ENCODE measurements at regions not wholly inside any gene's neighbourhood (a gene's known extent, or its start where the extent isn't known, plus 50 kb on each side); places are given as distances from the start of the nearest gene placed in this dataset.

GRCh38 chr7:52826515-52827265 is 208.7 kb upstream of the POM121L12 start:
- no peaks in the 10 kb centered on the region for H3K4me1 ChIP-seq
- H3K27ac ChIP-seq = no peak overlapping the region
- TF ChIP-seq, protein P1, sequence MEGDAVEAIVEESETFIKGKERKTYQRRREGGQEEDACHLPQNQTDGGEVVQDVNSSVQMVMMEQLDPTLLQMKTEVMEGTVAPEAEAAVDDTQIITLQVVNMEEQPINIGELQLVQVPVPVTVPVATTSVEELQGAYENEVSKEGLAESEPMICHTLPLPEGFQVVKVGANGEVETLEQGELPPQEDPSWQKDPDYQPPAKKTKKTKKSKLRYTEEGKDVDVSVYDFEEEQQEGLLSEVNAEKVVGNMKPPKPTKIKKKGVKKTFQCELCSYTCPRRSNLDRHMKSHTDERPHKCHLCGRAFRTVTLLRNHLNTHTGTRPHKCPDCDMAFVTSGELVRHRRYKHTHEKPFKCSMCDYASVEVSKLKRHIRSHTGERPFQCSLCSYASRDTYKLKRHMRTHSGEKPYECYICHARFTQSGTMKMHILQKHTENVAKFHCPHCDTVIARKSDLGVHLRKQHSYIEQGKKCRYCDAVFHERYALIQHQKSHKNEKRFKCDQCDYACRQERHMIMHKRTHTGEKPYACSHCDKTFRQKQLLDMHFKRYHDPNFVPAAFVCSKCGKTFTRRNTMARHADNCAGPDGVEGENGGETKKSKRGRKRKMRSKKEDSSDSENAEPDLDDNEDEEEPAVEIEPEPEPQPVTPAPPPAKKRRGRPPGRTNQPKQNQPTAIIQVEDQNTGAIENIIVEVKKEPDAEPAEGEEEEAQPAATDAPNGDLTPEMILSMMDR (IDR thresholded peaks at IDR 0.05) = no peak
- TF ChIP-seq EP300 (IDR thresholded peaks at IDR 0.05) = no peak
- H3K36me3 ChIP-seq = no peaks in the 10 kb centered on the region
- H3K27me3 ChIP-seq = no peaks in the 10 kb centered on the region
- DNase-seq = no peak
- peaks cover 0 to 16% (median 13%) of the 10 kb centered on the region in 4 donors for H3K9me3 ChIP-seq
- intact Hi-C loops (cut with DNase I; ENCODE audit: low total_unique reads) = no loop called here
- WGBS, 5 donors = 74 to 79% (median 76%) methylated on average over 6 of the region's 6 CpGs
- H3K4me3 ChIP-seq = no peak overlapping the region

GRCh38 chr7:52825611-52826010 is 209.8 kb upstream of the POM121L12 start:
- intact Hi-C loops (cut with DNase I; ENCODE audit: low total_unique reads) = no loop called here
- Histone ChIP-seq H3K4me3 (no peak overlapping the region), H3K9me3 (peaks cover 0 to 26% (median 21%) of the 10 kb centered on the region in 4 donors), H3K36me3 (no peaks in the 10 kb centered on the region), H3K27me3 (no peaks in the 10 kb centered on the region), H3K4me1 (no peaks in the 10 kb centered on the region), H3K27ac (no peak overlapping the region)
- no peak for DNase-seq
- WGBS, 5 donors = 18 to 36% (median 30%) methylated on average over 3 of the region's 3 CpGs
- TF ChIP-seq EP300 (IDR thresholded peaks at IDR 0.05) (no peak), POLR2AphosphoS5 (IDR thresholded peaks at IDR 0.05) (no peak), POLR2A (IDR thresholded peaks at IDR 0.05) (no peak)
- TF ChIP-seq, protein P1 (IDR thresholded peaks at IDR 0.05) = no peak

DNA sequence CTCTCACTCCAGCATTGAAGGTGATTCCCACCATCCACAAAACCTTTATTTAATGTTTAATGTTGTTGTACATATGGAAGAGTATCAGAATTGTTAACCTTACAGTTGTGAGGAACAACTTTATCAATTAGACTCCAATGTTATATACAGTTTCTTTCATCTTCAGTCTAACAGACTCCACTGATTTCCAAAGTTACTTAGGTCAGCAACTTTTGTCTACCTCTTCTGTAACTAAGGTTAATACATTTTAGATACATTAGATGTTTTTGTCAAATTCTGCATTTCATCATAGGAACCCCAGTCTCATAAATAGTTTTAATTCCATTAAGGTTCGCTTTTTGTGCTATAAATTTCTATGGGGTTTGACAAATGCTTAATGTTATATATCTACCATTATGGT is 223.9 kb upstream of the POM121L12 start:
- no peaks in the 10 kb centered on the region for H3K27me3 ChIP-seq
- DNase-seq = no peak
- intact Hi-C loops (cut with DNase I; ENCODE audit: low total_unique reads) = no loop called here
- TF ChIP-seq POLR2A (IDR thresholded peaks at IDR 0.05) = no peak
- TF ChIP-seq EP300 (IDR thresholded peaks at IDR 0.05) = no peak
- TF ChIP-seq POLR2AphosphoS5 (IDR thresholded peaks at IDR 0.05) = no peak
- TF ChIP-seq, protein P1 (IDR thresholded peaks at IDR 0.05) = no peak
- WGBS, 5 donors = 78 to 95% (median 84%) methylated on average over 1 of the region's 1 CpG
- H3K27ac ChIP-seq = no peak overlapping the region
- no peaks in the 10 kb centered on the region for H3K36me3 ChIP-seq
- H3K9me3 ChIP-seq = peaks cover 0 to 23% (median 6%) of the 10 kb centered on the region in 4 donors
- H3K4me1 ChIP-seq = no peaks in the 10 kb centered on the region
- no peak overlapping the region for H3K4me3 ChIP-seq

- Histone ChIP-seq H3K27me3 (no peaks in the 10 kb centered on the region), H3K9me3 (peaks cover 0 to 21% (median 4%) of the 10 kb centered on the region in 4 donors), H3K27ac (no peak overlapping the region), H3K4me1 (no peaks in the 10 kb centered on the region), H3K4me3 (no peak overlapping the region), H3K36me3 (no peaks in the 10 kb centered on the region)
- no peak for DNase-seq
- intact Hi-C loops (cut with DNase I; ENCODE audit: low total_unique reads) = no loop called here
- TF ChIP-seq, protein P1 (IDR thresholded peaks at IDR 0.05) = no peak
- no peak for TF ChIP-seq POLR2AphosphoS5 (IDR thresholded peaks at IDR 0.05)
- no peak for TF ChIP-seq EP300 (IDR thresholded peaks at IDR 0.05)
- no peak for TF ChIP-seq POLR2A (IDR thresholded peaks at IDR 0.05)
- 85 to 88% (median 87%) methylated on average over 9 of the region's 9 CpGs for WGBS, 5 donors
These were observed 235.6 kb upstream of the POM121L12 start for GRCh38 chr7:52799817-52800216.
